NCI-H187 treated with DMSO at 0.1 percent for 48 hours (cell line): ENCODE measurements at regions not wholly inside any gene's neighbourhood (a gene's known extent, or its start where the extent isn't known, plus 50 kb on each side); places are given as distances from the start of the nearest gene placed in this dataset.
"Not testable (repeated sequence)": the region's sequence is repeated elsewhere in the genome, so short reads cannot be mapped to it uniquely, and the experiment has no call there.

ENCODE experiments used
- DNase-seq: peaks from one replicate; lab custom pipeline; 2025; lab: John Stamatoyannopoulos, UW

DNA sequence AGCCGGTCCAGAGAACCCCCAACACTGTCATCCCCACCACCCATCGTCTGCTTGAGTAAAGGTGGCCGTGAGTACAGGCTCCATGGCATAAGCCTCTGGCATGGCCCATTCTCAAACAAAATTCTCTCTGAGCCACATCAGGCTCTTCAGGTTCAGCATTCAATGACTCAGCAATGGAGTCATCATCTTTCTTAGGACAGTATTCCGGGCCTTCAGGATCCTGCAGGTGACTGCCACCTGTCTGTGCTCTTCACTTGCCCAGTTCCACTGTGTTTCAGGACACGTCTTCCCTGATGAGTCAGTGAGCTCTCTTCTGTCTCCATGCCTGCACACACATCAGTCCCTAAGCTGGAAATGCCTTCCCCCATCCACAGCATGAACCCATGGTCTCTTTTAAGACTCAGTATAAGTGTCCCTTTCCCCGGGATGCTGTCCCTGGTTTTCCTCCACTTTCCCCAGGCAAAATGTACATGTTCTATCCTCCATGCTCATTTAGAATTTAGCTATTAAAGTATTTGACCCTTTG lies 81.1 kb upstream of the FGGY start:
- no peak for DNase-seq

DNA sequence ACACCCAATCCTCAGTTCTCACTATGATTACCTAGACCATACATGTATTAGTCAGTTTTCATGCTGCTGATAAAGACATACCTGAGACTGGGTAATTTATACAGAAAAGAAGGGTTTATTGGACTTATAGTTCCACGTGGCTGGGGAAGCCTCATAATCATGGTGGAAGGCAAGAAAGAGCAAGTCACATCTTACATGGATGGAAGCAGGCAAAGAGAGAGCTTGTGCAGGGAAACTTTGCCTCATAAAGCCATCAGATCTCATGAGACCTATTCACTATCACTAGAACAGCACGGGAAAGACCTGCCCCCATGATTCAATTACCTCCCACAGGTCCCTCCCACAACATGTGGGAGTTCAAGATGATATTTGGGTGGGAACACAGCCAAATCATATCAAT lies 79.5 kb upstream of the FGGY start:
- not testable (repeated sequence) for DNase-seq

DNA sequence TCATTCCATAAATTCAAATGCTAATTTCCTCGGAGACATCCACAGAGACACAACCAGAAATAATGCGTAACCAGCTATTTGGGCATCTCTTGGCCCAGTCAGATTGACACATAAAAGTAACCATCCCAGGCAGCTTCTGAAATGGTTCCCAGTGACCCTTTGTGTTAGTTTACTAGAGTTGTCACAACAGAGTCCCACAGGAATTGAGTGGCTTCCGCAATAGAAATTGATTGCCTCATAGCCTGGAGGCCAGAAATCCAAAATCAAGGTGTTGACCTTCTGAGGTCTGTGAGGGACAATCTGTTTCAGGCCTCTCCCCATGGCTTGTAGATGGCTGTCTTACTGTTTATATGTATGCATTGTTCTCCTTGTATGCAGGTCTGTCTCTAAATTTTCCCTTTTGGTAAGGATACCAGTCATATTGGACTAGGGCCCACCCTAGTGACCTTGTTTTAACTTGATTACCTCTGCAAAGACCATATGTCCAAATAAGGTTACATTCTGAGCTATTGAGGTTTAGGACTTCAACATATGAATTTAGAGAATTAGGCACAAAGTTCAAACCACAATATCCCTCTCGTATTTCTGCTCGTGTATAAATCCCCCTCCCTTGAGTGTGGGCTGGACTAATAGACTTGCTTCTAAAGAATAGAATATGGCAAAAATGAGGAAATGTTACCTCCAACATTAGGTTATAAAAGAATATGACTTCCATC lies 78.2 kb upstream of the FGGY start:
- no peak for DNase-seq

DNA sequence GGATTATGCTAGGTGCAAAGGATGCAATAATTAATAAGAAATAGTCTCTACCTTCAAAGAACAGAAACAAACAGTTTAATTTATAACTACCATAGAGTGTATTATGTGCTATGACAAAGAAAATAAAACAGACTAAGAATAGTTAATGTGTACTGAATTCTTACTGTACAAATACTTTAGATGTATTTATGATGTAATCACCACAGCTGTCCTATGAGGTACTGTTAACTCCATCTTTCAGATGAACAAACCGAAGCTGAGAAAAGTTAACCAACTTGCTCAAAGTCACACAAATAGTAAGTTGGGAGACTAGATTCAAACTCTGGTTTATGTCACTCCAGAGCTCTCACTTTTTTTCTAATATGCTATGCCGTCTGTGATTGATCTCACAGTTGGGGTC lies 77.0 kb upstream of the FGGY start:
- DNase-seq: no peak

DNA sequence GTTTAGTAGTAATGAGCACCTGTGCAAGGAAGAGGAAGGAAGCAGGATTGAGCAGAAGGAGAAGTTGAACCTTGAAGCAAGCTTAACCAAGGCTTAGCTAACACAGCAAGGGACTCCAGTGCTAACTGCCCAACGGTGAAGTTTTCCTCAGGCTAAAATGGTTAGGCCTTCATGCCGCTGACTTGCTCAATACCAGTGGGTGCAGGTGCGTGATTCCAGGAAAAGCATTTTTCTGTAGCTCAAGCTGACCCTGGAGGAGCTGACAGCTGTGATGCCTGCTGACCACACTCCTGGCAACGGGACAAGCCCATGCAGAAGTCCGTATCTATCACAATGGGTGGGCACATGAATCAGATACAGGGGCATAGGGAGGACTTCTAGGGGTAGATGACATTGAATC lies 76.5 kb upstream of the FGGY start:
- DNase-seq: no peak

DNA sequence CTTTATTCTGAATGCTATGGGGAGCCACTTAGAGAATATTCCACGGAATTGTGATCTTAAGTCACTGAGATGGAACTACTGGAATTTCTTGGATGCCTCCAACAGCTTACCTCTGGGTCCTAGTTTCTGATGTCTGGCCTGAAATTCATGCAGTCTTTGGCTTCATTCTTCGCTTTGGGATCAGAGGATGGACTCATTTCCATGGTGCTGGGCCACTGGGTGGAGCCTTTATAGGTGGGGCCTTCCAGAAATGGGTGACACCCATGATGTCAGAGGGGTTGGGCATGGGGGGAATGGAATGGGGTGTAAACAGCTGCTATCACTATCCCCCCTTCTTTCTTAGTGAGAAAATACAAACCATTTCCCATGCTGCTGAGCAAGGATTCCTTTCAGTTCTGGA lies 73.7 kb upstream of the FGGY start:
- no peak for DNase-seq

DNA sequence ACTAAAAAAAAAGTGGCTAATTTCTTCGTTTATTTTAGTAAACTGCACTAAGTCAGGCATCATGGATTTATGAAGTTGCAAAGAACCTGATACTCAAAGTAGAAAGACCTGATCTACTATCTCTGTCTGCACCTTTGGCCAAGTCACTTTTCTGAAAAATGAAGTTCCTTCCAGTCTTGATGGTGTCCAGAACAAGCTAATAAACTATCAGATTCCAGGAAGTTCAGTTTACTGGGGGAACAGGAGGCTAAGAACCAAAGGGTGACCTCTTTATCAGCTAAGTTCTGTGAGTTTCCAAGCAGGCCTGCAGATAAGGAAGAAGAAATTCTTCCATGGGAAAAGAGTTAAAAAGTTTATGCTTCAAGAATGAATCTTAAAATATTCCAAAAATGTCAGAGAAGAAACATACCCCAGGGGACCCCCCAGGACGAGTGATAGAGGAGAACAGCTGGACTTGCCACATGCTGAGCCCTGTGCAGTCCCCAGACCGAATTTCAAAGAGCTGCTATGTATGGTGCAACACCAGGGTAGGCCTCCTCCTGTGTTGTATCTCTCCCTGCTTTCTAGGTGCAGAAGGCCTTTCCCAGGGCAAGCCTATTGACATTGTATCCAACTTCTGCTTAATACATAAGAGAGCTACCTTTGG lies 72.8 kb upstream of the FGGY start:
- no peak for DNase-seq

DNA sequence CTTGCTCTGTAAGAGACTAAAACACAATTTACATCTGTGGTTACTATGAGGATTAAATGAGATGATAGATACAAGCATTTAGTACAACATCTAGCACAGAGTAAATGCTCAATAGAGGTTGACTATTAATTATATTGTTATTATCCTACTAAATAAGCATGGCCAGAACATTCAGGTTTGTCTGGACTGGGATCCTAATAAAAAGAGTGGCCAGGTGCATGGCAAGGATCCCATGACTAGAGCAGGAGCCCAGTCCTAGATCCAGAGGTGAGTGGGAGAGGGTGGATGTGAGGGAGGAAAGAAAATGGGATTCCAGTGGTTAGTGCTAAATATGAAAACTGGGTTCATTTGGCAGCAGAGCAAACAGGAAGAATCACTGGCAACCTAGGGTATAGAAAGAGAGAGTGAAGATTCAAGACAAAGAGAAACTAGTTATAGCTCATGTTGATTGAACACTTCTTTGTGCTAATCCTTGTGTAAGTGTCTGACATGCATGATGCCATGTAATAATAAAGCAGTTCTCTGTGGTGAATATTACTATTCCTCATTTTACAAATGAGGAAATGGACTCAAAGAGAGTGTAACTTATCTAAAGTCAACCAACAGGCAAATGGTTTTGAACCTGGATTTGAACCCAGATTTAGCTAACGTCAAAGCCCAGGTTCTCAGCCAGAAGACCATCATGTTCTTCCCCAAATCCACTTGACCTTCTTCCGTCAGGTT lies 71.1 kb upstream of the FGGY start:
- DNase-seq: no peak

DNA sequence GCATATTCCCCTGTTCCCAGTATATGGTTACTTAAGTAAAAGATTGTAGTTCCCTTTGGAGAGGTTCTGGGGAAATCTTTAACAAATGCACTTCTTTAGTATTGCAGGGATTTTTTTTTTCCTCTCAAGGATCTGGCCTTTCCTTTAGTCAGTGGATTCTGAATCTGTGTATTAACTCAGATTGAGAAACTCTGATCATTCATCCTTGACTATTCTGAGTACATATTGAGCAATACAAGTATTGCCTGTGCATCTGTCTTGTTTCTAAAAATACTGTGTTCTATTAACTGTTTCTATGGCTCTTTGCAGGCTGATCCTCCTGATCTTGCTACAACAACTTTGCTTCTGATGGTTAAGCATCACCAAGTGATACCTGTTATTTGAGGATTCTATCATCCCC lies 67.8 kb upstream of the FGGY start:
- no peak for DNase-seq

DNA sequence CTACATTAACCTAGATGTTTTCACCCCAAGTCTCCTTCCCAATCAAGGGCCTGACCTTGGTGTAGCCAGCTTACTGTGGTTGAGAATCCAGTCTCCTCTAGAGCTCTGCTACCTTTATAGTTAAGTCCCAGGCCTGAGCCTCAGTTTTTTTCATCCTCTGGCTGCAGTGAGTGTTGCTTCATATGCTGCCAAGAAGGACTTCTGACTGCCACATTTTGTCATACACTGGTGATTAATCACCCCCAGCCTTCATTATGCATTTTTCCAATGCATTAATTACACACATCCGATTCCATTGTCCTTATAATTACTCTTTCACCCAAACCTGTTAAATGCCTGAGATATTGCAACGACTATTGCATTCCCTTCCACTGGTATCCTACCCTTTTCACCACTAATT lies 66.3 kb upstream of the FGGY start:
- no peak for DNase-seq

DNA sequence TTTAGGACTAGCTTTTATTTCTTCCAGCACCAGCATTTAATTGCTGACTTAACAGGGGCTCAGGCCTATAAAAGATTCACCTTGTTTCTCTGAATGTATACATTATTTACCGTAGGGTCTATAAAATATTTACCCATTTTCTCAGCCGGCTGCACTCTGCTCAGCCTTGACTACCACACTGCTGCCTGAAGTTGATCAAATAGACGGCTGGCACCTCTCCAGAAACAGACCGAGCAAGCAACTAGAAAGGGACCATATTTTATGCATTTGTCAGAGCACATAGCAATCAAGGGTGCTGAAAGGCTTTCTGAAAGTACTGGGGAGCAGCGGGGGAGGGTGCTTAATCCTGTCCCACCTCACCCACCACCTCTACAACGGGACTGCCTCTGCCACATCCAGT lies 64.7 kb upstream of the FGGY start:
- no peak for DNase-seq

DNA sequence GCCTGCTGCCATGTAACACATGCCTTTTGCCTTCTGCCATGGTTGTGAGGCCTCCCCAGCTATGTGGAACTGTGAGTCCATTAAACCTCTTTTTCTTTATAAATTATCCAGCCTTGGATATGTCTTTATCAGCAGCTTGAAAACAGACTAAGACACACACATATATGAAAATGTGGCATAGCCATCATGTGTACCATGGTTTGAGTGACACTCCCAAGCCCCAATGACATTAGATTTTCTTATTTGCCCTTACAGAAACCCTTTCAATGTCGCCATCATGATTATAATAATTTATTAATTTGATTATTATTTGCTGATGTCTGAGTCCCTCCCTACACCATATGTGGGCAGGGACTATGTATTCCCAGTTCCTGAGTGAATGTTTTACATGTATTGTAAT lies 63.5 kb upstream of the FGGY start:
- no peak for DNase-seq

DNA sequence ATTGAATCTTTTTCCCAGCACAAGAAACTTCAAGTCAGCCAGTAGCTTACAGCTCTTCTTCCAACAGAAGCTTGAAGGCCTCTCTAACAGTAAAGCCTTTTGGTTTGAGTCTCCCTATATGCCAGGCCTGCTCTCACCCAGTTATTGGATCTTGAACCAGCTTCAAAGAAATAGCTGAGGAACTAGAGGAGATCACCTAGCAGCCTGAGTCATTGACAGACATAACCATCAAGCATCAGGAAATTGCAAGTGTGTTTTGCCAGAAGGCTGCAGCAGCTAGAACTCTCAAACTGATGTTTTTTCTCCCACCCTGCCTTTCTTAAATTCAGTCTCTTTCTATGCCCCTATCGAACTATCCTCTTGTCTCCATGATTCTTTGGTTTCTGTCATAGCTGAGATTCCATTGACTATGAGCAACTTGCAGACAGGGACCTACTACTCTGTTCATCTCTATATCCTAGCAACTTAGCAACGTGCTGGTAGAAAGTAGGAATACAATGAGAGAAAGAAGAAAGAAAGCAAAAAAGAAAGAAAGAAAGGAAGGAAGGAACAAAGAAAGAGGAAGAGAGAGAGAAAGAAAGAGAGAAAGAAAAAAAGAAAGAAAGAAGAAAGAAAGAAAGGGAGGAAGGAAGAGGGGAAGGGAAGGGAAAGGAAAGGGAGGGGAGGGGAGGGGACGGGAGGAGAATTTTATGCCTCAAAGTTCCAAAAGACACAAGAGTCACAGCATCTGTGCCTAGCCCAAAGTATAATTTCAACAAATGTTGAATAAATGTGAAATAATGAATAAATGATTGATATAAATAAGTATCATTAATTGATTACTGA lies 60.0 kb upstream of the FGGY start:
- no peak for DNase-seq

DNA sequence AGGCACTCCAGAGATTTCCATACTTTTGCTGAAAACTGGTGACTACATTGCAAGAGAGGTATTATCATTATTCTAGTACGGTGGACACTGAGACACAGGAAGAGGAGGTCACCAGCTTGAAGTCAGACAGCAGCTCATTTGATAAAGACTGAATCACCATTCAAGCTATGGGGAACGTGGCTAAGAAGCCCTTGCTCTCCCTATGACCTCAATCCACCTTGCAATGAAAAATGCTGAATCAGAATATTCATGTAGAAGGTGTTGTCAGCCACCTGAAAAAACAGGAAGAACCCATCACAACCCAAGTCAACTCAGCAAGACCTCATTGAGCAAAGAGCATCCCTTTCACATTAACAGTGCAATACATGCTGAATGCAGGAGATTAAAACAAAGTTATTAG lies 59.0 kb upstream of the FGGY start:
- DNase-seq: no peak

DNA sequence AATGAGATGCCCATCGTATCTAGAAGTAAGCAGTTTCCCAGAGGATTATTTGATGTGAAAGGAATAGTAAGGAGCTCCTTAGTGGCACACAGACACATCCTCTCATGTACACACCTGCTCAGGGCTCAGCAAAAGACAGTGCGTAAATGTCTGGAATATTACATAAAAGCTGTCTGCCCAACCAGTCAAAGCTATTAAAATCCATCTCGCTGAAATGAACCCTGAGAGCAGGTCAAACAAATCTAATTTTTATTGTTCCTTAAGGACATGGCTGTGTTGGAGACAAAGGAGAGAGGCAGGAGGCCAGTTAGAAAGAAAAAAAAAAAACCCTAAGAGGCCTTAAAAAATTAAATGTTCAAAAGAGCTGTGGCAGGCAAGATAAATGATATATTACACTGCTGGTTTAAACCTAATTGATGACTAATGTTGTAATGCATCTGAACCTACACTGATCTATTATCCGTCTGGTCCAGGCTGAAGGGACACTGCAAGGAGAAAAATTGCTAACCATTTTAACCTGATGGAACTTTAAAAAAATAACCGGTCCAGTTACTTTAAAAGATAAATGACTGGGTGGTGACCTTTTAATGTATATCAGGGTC lies 58.5 kb upstream of the FGGY start:
- DNase-seq: no peak

DNA sequence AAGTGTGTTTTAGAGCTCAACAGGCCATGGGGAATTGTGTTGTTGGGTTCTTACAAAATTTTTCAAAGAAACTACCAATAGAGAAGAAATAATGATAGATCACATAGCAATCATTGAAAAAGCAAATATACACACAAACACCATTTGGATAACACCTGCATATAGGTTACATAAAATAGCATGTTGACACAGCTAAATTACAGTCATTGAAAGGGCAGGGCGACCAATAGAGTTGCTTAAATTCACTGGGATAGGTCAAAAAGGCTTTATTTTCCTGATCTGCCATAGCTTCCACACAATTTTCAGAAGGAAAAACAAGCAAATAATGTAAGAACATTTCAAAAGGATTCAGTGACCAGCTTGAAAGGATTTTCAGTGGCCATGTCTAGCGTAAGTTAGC lies 57.9 kb upstream of the FGGY start:
- no peak for DNase-seq

DNA sequence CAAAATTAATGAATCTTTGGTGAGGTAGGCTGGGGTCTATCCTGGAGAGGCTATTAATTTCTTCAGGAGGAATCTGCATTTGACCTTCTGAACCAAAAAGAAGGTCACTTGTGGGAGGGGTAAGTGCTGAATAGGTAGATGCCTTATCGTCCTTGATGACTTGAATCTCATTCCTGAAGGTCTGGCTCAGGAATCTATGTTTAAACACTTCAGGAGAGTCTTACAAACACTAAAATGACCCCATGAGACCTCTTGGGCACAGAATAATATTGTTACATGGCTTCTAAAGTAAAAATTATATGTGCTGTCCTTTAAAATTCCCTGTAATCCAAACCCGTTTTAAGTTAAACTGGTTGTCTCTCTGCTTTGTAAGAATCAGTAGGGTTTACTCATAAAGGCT lies 55.0 kb upstream of the FGGY start:
- no peak for DNase-seq

DNA sequence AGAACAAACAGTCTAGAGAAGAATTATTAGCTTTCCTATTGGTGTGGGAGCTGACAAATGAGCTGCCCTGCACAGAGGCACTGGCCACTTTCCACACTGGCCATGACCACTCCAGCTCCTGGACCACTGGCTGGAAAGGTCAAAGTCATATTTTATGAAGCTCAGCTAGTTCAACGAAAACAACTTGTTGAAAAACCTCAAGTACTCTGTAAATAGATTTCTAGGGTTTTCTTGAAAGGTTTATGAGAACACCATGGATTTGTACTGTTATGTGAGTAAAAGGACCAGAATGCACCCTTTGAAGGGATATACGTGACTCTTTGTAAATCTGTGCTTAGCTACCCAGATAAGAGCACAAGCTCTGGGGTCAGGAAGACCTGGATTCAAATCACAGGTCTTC lies 54.5 kb upstream of the FGGY start:
- DNase-seq: no peak

DNA sequence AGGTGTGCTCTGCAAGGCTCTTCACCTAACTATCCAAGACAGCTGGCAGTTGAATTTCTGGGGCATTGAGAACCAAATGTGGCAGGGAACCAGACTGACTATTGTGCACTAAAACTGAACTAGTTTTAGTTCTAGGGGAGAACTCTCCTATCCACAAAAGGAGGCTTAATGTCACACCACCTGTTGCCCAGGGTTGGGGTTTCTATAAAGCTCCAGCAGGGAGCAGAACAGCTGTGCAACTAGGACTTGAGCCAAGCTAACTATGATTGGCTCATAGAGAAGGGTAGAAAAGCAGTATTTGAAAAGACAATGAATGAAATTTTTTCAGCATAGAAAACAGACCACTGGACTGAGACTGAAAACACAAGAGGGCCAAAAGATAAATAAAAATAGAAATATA lies 53.3 kb upstream of the FGGY start:
- DNase-seq: no peak

DNA sequence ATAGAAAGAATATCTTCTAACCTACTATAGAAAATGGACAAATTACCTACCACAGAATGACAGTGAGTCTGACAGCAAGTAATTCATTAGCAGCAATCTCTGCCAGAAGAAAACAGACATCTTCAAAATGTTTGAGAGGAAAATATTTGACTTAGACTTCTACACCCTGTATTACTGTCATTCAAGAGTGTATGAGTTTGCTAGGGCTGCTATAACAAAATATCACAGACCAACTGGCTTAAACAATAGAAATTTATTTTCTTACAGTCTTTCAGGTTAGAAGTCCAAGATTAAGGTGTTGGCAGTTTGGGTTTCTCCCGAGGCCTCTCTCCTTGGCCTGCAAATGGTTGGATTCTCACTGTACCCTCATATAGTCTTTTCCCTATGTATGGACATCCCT lies 52.9 kb upstream of the FGGY start:
- no peak for DNase-seq

DNA sequence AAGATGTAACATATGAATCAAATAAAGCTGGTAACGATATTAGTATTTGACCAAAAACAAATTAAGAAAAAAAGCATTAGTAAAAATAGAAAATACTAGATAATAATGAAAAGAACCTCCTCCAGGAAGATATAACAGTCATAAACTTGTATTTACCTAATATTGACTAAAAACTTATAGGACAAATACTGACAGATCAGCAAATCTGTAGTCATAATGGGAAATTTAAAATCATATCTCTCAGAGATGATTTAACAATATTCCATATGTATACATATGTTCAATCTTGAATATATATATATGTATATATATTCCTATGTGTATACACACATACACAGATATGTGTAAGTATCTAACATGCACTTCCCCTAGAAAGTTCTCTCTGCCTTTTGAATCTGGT lies 52.0 kb upstream of the FGGY start:
- DNase-seq: no peak
